Trophoblast cell (in vitro differentiated cells and primary cell): ENCODE measurements at regions not wholly inside any gene's neighbourhood (a gene's known extent, or its start where the extent isn't known, plus 50 kb on each side); places are given as distances from the start of the nearest gene placed in this dataset.

Experiments
- DNase-seq, 2 donors: peaks; one replicate each; pipeline ENCODE4 v3.0.0-alpha.2; 2016
- H2AFZ ChIP-seq: 2 replicates; pipeline ENCODE4 v1.6.1; 2013; ENCODE audit warnings: low read length, moderate library complexity, mild to moderate bottlenecking; ENCODE audit not compliant: insufficient read depth, poor library complexity
- H2AK5ac ChIP-seq: 2 replicates; pipeline ENCODE4 v1.6.1; 2013; ENCODE audit warnings: mild to moderate bottlenecking, low read length
- H2BK120ac ChIP-seq: 2 replicates; pipeline ENCODE4 v1.6.1; 2013; ENCODE audit warnings: low read length, mild to moderate bottlenecking, moderate library complexity; ENCODE audit not compliant: insufficient read depth, poor library complexity
- H2BK12ac ChIP-seq: 2 replicates; pipeline ENCODE4 v1.6.1; 2013; ENCODE audit warnings: mild to moderate bottlenecking, low read length, moderate library complexity
- H2BK5ac ChIP-seq: 2 replicates; pipeline ENCODE4 v1.6.1; 2013; ENCODE audit warnings: low read length, low read depth, moderate library complexity, mild to moderate bottlenecking; ENCODE audit not compliant: poor library complexity
- H3K14ac ChIP-seq: 2 replicates; pipeline ENCODE4 v1.6.1; 2013; ENCODE audit warnings: mild to moderate bottlenecking, low read length
- H3K18ac ChIP-seq: 2 replicates; pipeline ENCODE4 v1.6.1; 2013; ENCODE audit warnings: mild to moderate bottlenecking, low read length
- H3K23ac ChIP-seq: 2 replicates; pipeline ENCODE4 v1.6.1; 2013; ENCODE audit warnings: low read length
- H3K27ac ChIP-seq: 2 replicates; pipeline ENCODE4 v1.5.1; 2013; ENCODE audit warnings: low read depth, mild to moderate bottlenecking, inconsistent platforms, low read length, moderate library complexity
- H3K27me3 ChIP-seq: 2 replicates; pipeline ENCODE4 v1.6.1; 2013; ENCODE audit warnings: inconsistent platforms, mild to moderate bottlenecking, low read length, moderate library complexity; ENCODE audit not compliant: insufficient read depth
- H3K36me3 ChIP-seq, 2 experiments: 1 replicate in 1 of 2; 2 replicates in 1 of 2; pipeline ENCODE4 v1.6.1; 2013; ENCODE audit warnings: low read length in 2 of 2, mild to moderate bottlenecking in 2 of 2, moderate library complexity in 1 of 2; ENCODE audit not compliant: insufficient read depth in 2 of 2, control insufficient read depth in 1 of 2
- H3K4ac ChIP-seq: 2 replicates; pipeline ENCODE4 v1.6.1; 2013; ENCODE audit warnings: low read depth, mild to moderate bottlenecking, low read length, moderate library complexity
- H3K4me1 ChIP-seq, 2 experiments: 1 replicate in 1 of 2; 2 replicates in 1 of 2; pipeline ENCODE4 v1.6.1; 2013; ENCODE audit warnings: low read length in 2 of 2, mild to moderate bottlenecking in 2 of 2, moderate library complexity in 1 of 2; ENCODE audit not compliant: insufficient read depth in 2 of 2, control insufficient read depth in 1 of 2
- H3K4me2 ChIP-seq: 2 replicates; pipeline ENCODE4 v1.6.1; 2013; ENCODE audit warnings: inconsistent platforms, mild to moderate bottlenecking, low read length, moderate library complexity
- H3K4me3 ChIP-seq: 2 replicates; pipeline ENCODE4 v1.5.1; 2013; ENCODE audit warnings: mild to moderate bottlenecking, low read depth, low read length, inconsistent platforms
- H3K79me1 ChIP-seq: one replicate; pipeline ENCODE4 v1.6.1; 2013; ENCODE audit warnings: low read length
- H3K79me2 ChIP-seq: 2 replicates; pipeline ENCODE4 v1.6.1; 2013; ENCODE audit warnings: low read length, mild to moderate bottlenecking; ENCODE audit not compliant: control insufficient read depth, insufficient read depth, poor library complexity
- H3K9ac ChIP-seq: 2 replicates; pipeline ENCODE4 v1.6.1; 2013; ENCODE audit warnings: mild to moderate bottlenecking, low read length
- H3K9me3 ChIP-seq: 2 replicates; pipeline ENCODE4 v1.6.1; 2013; ENCODE audit warnings: low read depth, mild to moderate bottlenecking, control low read depth, inconsistent platforms, low read length; ENCODE audit not compliant: insufficient read depth
- H4K12ac ChIP-seq: 2 replicates; pipeline ENCODE4 v1.6.1; 2013; ENCODE audit warnings: low read depth, mild to moderate bottlenecking, low read length, moderate library complexity
- H4K8ac ChIP-seq: 2 replicates; pipeline ENCODE4 v1.6.1; 2013; ENCODE audit warnings: low read depth, mild to moderate bottlenecking, low read length, moderate library complexity
- H4K91ac ChIP-seq: one replicate; pipeline ENCODE4 v1.6.1; 2013; ENCODE audit warnings: low read depth, mild to moderate bottlenecking, low read length, moderate library complexity
- WGBS: extraction: QIAGEN DNeasy Blood & Tissue Kit; methylation state at CpG from one replicate; pipeline ENCODE4 v1.1.7; 2013; ENCODE audit warnings: missing lambda C conversion rate; ENCODE audit not compliant: insufficient read length, insufficient coverage; ENCODE audit errors: extremely low coverage; 5-methylcytosine and 5-hydroxymethylcytosine counted together

- H3K4me2 ChIP-seq: peak overlapping the region; percentile 62
- H3K4me3 ChIP-seq: no peak overlapping the region
- no peak overlapping the region for H2AK5ac ChIP-seq
- no peak overlapping the region for H3K23ac ChIP-seq
- no peak overlapping the region for H3K4ac ChIP-seq
- peaks cover 53 to 58% of the 10 kb centered on the region in 2 experiments for H3K4me1 ChIP-seq
- H3K79me2 ChIP-seq: peaks cover 34% of the 10 kb centered on the region
- H3K18ac ChIP-seq: no peak overlapping the region
- H3K27ac ChIP-seq: peak overlapping the region; percentile 92
- peak overlapping the region; percentile 83 for H4K91ac ChIP-seq
- no peaks in the 10 kb centered on the region for H3K27me3 ChIP-seq
- no CpG with 5 or more reads among the region's 9 CpGs for WGBS
- peak overlapping the region; percentile 29 for H2BK120ac ChIP-seq
- no peak overlapping the region for H2AFZ ChIP-seq
- peak overlapping the region; percentile 2 for H2BK12ac ChIP-seq
- no peaks in the 10 kb centered on the region for H3K36me3 ChIP-seq
- H3K14ac ChIP-seq: no peak overlapping the region
- H3K79me1 ChIP-seq: peaks cover 36% of the 10 kb centered on the region
- H2BK5ac ChIP-seq: peak overlapping the region; percentile 59
- no peak overlapping the region for H3K9ac ChIP-seq
- H3K9me3 ChIP-seq: peaks cover 1% of the 10 kb centered on the region
- H4K12ac ChIP-seq: no peak overlapping the region
- DNase-seq: no peak
- peak overlapping the region; percentile 72 for H4K8ac ChIP-seq
Measured at GRCh38 chr17:77449373-77449907, 308.7 kb downstream of the SEC14L1 start.

- Histone ChIP-seq H2AFZ (peak overlapping the region; percentile 51), H3K9ac (peak overlapping the region; percentile 79), H2AK5ac (peak overlapping the region; percentile 87), H4K91ac (peak overlapping the region; percentile 93), H3K4ac (peak overlapping the region; percentile 87), H2BK120ac (peak overlapping the region; percentile 90), H4K12ac (peak overlapping the region; percentile 31), H2BK12ac (peak overlapping the region; percentile 78), H3K14ac (peak overlapping the region; percentile 91), H3K4me1 (peaks cover 55 to 62% of the 10 kb centered on the region in 2 experiments), H3K4me3 (peak overlapping the region; percentile 78), H3K9me3 (peaks cover 1% of the 10 kb centered on the region), H4K8ac (peak overlapping the region; percentile 82), H3K27ac (peak overlapping the region; percentile 92), H3K36me3 (no peaks in the 10 kb centered on the region), H3K27me3 (no peaks in the 10 kb centered on the region), H3K79me1 (peaks cover 40% of the 10 kb centered on the region), H3K18ac (peak overlapping the region; percentile 88), H2BK5ac (peak overlapping the region; percentile 97), H3K4me2 (peak overlapping the region; percentile 62), H3K23ac (no peak overlapping the region), H3K79me2 (peaks cover 38% of the 10 kb centered on the region)
- DNase-seq: no peak
- WGBS: no CpG with 5 or more reads among the region's 23 CpGs
Measured at GRCh38 chr17:77449908-77450741, 309.4 kb downstream of the SEC14L1 start.

GRCh38 chr17:77450742-77451244, 310.0 kb downstream of the SEC14L1 start:
- peak overlapping the region; percentile 91 for H3K14ac ChIP-seq
- H4K8ac ChIP-seq: peak overlapping the region; percentile 82
- H4K12ac ChIP-seq: peak overlapping the region; percentile 31
- H3K4ac ChIP-seq: peak overlapping the region; percentile 87
- peaks cover 0 to 2% of the 10 kb centered on the region in 2 experiments for H3K36me3 ChIP-seq
- H3K79me2 ChIP-seq: peaks cover 43% of the 10 kb centered on the region
- H2BK12ac ChIP-seq: peak overlapping the region; percentile 78
- H3K9me3 ChIP-seq: no peaks in the 10 kb centered on the region
- DNase-seq: no peak
- no peak overlapping the region for H3K23ac ChIP-seq
- H2AFZ ChIP-seq: peak overlapping the region; percentile 51
- H3K27ac ChIP-seq: peak overlapping the region; percentile 92
- no CpG with 5 or more reads among the region's 9 CpGs for WGBS
- peak overlapping the region; percentile 79 for H3K9ac ChIP-seq
- H3K4me2 ChIP-seq: peak overlapping the region; percentile 62
- H3K79me1 ChIP-seq: peaks cover 43% of the 10 kb centered on the region
- peak overlapping the region; percentile 89 for H2BK120ac ChIP-seq
- H2BK5ac ChIP-seq: peak overlapping the region; percentile 97
- H3K4me1 ChIP-seq: peaks cover 56 to 63% of the 10 kb centered on the region in 2 experiments
- H2AK5ac ChIP-seq: peak overlapping the region; percentile 87
- peak overlapping the region; percentile 93 for H4K91ac ChIP-seq
- H3K27me3 ChIP-seq: no peaks in the 10 kb centered on the region
- H3K18ac ChIP-seq: peak overlapping the region; percentile 88
- peak overlapping the region; percentile 78 for H3K4me3 ChIP-seq

- Histone ChIP-seq H3K4ac (peak overlapping the region; percentile 88), H2BK12ac (peak overlapping the region; percentile 78), H3K4me1 (peaks cover 54 to 63% of the 10 kb centered on the region in 2 experiments), H3K9ac (peak overlapping the region; percentile 97), H2BK120ac (peak overlapping the region; percentile 95), H4K91ac (peak overlapping the region; percentile 99), H3K27ac (peak overlapping the region; percentile 92), H3K4me3 (peak overlapping the region; percentile 78), H2BK5ac (peak overlapping the region; percentile 97), H3K36me3 (peaks cover 0 to 2% of the 10 kb centered on the region in 2 experiments), H4K12ac (peak overlapping the region; percentile 82), H4K8ac (peak overlapping the region; percentile 96), H3K14ac (peak overlapping the region; percentile 96), H3K79me1 (peaks cover 43% of the 10 kb centered on the region), H3K9me3 (no peaks in the 10 kb centered on the region), H3K79me2 (peaks cover 47% of the 10 kb centered on the region), H2AFZ (peak overlapping the region; percentile 79), H3K23ac (no peak overlapping the region), H3K27me3 (no peaks in the 10 kb centered on the region), H3K18ac (peak overlapping the region; percentile 94), H3K4me2 (peak overlapping the region; percentile 62), H2AK5ac (peak overlapping the region; percentile 91)
- WGBS: no CpG with 5 or more reads among the region's 44 CpGs
- DNase-seq: peak in 1 of 2 donors; percentile 34
Measured at GRCh38 chr17:77451245-77451893, 310.6 kb downstream of the SEC14L1 start.
